Body of pancreas (tissue), 4 donors: ENCODE measurements at regions not wholly inside any gene's neighbourhood (a gene's known extent, or its start where the extent isn't known, plus 50 kb on each side); places are given as distances from the start of the nearest gene placed in this dataset.

Source experiments
- POLR2A ChIP-seq, 3 donors: fragments of 450-650 bp; IDR thresholded peaks; one replicate each; pipeline ENCODE4 v1.6.1; 2016; ENCODE audit warnings: antibody characterized with exemption in 3 of 3, mild to moderate bottlenecking in 2 of 3
- TF ChIP-seq, protein P1 (sequence below), 7 experiments: fragments of 450-650 bp in 4 of 7; fragments of 200-600 bp in 3 of 7; sonication (generic) in 3 of 7; IDR thresholded peaks; one replicate each; pipeline ENCODE4 v1.5.1; 2016 to 2019; ENCODE audit warnings: antibody characterized with exemption in 7 of 7

DNA sequence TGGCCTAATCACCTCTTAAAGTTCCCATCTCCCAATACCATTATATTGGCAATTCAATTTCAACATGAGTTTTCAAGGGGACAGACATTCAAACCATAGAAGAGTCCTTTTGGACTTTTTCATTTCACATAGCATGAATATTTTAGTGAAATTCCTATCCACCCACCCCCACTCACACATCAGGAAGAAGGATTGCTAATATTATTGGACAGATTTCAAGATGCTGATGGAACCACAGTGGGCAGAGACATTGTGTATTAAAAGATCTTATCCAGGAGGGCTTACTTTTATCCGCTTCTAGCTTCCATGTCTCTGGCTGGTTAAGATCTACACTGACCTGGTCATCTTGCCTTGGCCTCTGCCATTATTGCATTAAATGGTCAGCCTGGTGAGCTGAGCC lies 297.4 kb upstream of the ACVR2A start:
- TF ChIP-seq, protein P1, sequence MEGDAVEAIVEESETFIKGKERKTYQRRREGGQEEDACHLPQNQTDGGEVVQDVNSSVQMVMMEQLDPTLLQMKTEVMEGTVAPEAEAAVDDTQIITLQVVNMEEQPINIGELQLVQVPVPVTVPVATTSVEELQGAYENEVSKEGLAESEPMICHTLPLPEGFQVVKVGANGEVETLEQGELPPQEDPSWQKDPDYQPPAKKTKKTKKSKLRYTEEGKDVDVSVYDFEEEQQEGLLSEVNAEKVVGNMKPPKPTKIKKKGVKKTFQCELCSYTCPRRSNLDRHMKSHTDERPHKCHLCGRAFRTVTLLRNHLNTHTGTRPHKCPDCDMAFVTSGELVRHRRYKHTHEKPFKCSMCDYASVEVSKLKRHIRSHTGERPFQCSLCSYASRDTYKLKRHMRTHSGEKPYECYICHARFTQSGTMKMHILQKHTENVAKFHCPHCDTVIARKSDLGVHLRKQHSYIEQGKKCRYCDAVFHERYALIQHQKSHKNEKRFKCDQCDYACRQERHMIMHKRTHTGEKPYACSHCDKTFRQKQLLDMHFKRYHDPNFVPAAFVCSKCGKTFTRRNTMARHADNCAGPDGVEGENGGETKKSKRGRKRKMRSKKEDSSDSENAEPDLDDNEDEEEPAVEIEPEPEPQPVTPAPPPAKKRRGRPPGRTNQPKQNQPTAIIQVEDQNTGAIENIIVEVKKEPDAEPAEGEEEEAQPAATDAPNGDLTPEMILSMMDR (IDR thresholded peaks at IDR 0.05) = no peak
- TF ChIP-seq POLR2A (IDR thresholded peaks at IDR 0.05) = no peak
